HFFc6 (cell line): ENCODE measurements at regions not wholly inside any gene's neighbourhood (a gene's known extent, or its start where the extent isn't known, plus 50 kb on each side); places are given as distances from the start of the nearest gene placed in this dataset.

Experiments used
- DNase-seq: peaks from one replicate; pipeline ENCODE4 v3.0.0-alpha.2; 2018
- H3K27ac Mint-ChIP-seq: 2 replicates; pipeline ENCODE4 v1.8.0; 2020; ENCODE audit warnings: mild to moderate bottlenecking, mixed read lengths
- H3K27me3 Mint-ChIP-seq: 2 replicates; pipeline ENCODE4 v1.8.0; 2021; ENCODE audit warnings: mild to moderate bottlenecking, moderate library complexity, mixed read lengths; ENCODE audit not compliant: insufficient read depth
- H3K36me3 Mint-ChIP-seq: 2 replicates; pipeline ENCODE4 v1.8.0; 2021; ENCODE audit warnings: low read depth, mixed read lengths
- H3K4me1 Mint-ChIP-seq: 2 replicates; pipeline ENCODE4 v1.8.0; 2020; ENCODE audit warnings: low read depth, mixed read lengths
- H3K4me3 Mint-ChIP-seq: 2 replicates; pipeline ENCODE4 v1.8.0; 2020; ENCODE audit warnings: mild to moderate bottlenecking, moderate library complexity, mixed read lengths
- H3K9me3 Mint-ChIP-seq: 2 replicates; pipeline ENCODE4 v1.8.0; 2020; ENCODE audit warnings: mild to moderate bottlenecking, mixed read lengths
- TF ChIP-seq, protein P1 (sequence below): fragments of 200-600 bp; sonication (generic); IDR thresholded peaks from 2 replicates; pipeline ENCODE4 v1.5.0; 2021; ENCODE audit warnings: antibody characterized with exemption, mild to moderate bottlenecking

DNA sequence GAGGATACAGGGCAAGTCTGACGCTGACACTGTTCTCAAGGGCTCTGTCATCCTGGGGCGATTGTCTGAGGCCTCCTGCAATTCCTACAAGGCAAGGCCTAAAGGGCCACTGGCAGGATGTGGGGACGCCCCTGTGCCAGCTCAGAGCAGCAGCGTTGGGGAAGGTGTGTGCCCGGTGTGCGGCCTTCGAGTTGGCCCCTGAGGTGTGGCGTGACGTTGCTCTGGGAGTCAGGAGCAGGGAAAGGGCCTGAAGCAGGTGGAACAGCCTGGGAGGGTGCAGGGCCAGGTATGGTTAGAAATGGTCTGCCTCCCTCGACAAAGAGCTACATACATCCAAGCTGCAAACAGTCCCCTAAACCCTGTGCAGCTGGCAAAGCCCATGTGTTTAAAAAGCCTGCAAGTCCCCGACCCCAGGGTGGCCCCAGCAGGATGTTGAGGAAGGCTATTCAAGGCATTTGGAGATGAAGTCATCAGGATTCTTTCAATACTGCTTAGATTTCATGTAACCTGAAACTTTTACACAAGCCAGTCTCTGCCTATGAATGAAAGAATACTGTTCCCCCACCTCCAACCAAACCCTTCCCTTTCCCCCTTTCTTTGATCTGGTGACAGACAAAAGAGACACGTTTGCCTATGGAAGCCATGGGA is 142.5 kb upstream of the TNS3 start:
- H3K27me3 Mint-ChIP-seq, result peaks cover 3% of the 10 kb centered on the region; the same call in 1 of the 2 replicates
- DNase-seq, result peak; percentile 23
- TF ChIP-seq, protein P1, sequence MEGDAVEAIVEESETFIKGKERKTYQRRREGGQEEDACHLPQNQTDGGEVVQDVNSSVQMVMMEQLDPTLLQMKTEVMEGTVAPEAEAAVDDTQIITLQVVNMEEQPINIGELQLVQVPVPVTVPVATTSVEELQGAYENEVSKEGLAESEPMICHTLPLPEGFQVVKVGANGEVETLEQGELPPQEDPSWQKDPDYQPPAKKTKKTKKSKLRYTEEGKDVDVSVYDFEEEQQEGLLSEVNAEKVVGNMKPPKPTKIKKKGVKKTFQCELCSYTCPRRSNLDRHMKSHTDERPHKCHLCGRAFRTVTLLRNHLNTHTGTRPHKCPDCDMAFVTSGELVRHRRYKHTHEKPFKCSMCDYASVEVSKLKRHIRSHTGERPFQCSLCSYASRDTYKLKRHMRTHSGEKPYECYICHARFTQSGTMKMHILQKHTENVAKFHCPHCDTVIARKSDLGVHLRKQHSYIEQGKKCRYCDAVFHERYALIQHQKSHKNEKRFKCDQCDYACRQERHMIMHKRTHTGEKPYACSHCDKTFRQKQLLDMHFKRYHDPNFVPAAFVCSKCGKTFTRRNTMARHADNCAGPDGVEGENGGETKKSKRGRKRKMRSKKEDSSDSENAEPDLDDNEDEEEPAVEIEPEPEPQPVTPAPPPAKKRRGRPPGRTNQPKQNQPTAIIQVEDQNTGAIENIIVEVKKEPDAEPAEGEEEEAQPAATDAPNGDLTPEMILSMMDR, result no peak
- no peaks in the 10 kb centered on the region for H3K9me3 Mint-ChIP-seq
- peaks cover 23% of the 10 kb centered on the region for H3K4me1 Mint-ChIP-seq
- H3K36me3 Mint-ChIP-seq, result no peaks in the 10 kb centered on the region
- H3K27ac Mint-ChIP-seq, result peak overlapping the region; percentile 50
- no peak overlapping the region for H3K4me3 Mint-ChIP-seq

DNA sequence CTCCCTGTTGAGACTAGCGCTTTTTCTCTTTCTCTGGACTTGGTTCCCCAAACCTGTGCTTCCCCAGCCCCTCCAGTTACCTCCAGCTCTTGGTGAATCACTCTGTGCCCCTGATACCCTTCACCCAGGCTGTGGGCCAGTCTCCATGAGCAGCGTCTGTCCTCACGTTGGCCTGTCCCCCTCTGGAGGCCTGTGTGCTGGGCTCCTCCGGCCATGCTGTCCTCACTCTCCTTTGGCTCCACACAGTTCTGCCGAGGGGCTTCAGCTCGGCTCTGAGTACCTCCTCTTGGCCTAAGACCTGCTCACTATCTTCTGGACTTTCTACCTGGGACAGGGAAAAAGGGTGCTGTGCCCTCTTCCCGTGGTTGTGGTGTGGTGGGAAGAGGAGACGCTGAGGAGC is 140.2 kb upstream of the TNS3 start:
- Mint-ChIP-seq H3K36me3 (no peaks in the 10 kb centered on the region), H3K27me3 (peaks cover 3% of the 10 kb centered on the region; the same call in 1 of the 2 replicates), H3K27ac (no peak overlapping the region), H3K4me3 (no peak overlapping the region), H3K9me3 (no peaks in the 10 kb centered on the region), H3K4me1 (peaks cover 23% of the 10 kb centered on the region)
- no peak for DNase-seq
- TF ChIP-seq, protein P1, result no peak

DNA sequence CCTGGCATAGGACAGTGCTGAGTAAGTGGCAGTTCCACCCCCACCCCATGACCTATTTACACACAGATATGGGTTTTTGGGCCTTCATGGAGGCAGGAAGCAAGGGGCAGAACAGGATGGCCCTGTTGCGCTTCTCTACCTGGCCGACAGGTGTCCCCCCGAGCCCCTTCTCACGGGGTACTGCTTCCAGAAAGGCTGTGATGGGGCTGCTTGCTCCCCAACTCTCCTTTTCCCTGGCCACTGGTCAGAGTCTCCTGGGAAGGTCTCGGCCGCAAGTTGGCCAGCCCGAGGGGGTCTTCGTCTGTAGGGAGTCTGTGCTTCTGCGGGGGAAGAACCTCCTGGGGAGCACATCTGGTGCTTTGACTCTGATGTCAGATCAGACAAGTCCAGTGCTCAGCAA is 139.8 kb upstream of the TNS3 start:
- no peak for DNase-seq
- H3K27ac Mint-ChIP-seq, result no peak overlapping the region
- no peaks in the 10 kb centered on the region for H3K36me3 Mint-ChIP-seq
- H3K27me3 Mint-ChIP-seq, result peaks cover 3% of the 10 kb centered on the region; the same call in 1 of the 2 replicates
- peaks cover 23% of the 10 kb centered on the region for H3K4me1 Mint-ChIP-seq
- H3K4me3 Mint-ChIP-seq, result no peak overlapping the region
- no peaks in the 10 kb centered on the region for H3K9me3 Mint-ChIP-seq
- TF ChIP-seq, protein P1, result no peak

- Mint-ChIP-seq H3K4me1 (peaks cover 23% of the 10 kb centered on the region), H3K4me3 (no peak overlapping the region), H3K9me3 (no peaks in the 10 kb centered on the region), H3K36me3 (no peaks in the 10 kb centered on the region), H3K27ac (no peak overlapping the region), H3K27me3 (peaks cover 3% of the 10 kb centered on the region; the same call in 1 of the 2 replicates)
- TF ChIP-seq, protein P1, result no peak
- DNase-seq, result no peak
Measured at GRCh38 chr7:47720907-47721244, 139.0 kb upstream of the TNS3 start.

- H3K9me3 Mint-ChIP-seq, result no peaks in the 10 kb centered on the region
- no peak overlapping the region for H3K4me3 Mint-ChIP-seq
- no peak overlapping the region for H3K27ac Mint-ChIP-seq
- TF ChIP-seq, protein P1, result no peak
- DNase-seq, result no peak
- peaks cover 20% of the 10 kb centered on the region for H3K4me1 Mint-ChIP-seq
- no peaks in the 10 kb centered on the region for H3K36me3 Mint-ChIP-seq
- peaks cover 3% of the 10 kb centered on the region; the same call in 1 of the 2 replicates for H3K27me3 Mint-ChIP-seq
Measured at GRCh38 chr7:47720141-47720906, 138.4 kb upstream of the TNS3 start.
